HFFc6 (cell line): ENCODE measurements at regions not wholly inside any gene's neighbourhood (a gene's known extent, or its start where the extent isn't known, plus 50 kb on each side); places are given as distances from the start of the nearest gene placed in this dataset.
A peak's percentile ranks its signal among the peaks of the same experiment; 100 is the strongest.

Source experiments
- DNase-seq: peaks from one replicate; pipeline ENCODE4 v3.0.0-alpha.2; 2018
- H3K27ac Mint-ChIP-seq: 2 replicates; pipeline ENCODE4 v1.8.0; 2020; ENCODE audit warnings: mild to moderate bottlenecking, mixed read lengths
- H3K27me3 Mint-ChIP-seq: 2 replicates; pipeline ENCODE4 v1.8.0; 2021; ENCODE audit warnings: mild to moderate bottlenecking, moderate library complexity, mixed read lengths; ENCODE audit not compliant: insufficient read depth
- H3K36me3 Mint-ChIP-seq: 2 replicates; pipeline ENCODE4 v1.8.0; 2021; ENCODE audit warnings: low read depth, mixed read lengths
- H3K4me1 Mint-ChIP-seq: 2 replicates; pipeline ENCODE4 v1.8.0; 2020; ENCODE audit warnings: low read depth, mixed read lengths
- H3K4me3 Mint-ChIP-seq: 2 replicates; pipeline ENCODE4 v1.8.0; 2020; ENCODE audit warnings: mild to moderate bottlenecking, moderate library complexity, mixed read lengths
- H3K9me3 Mint-ChIP-seq: 2 replicates; pipeline ENCODE4 v1.8.0; 2020; ENCODE audit warnings: mild to moderate bottlenecking, mixed read lengths
- TF ChIP-seq, protein P1 (sequence below): fragments of 200-600 bp; sonication (generic); IDR thresholded peaks from 2 replicates; pipeline ENCODE4 v1.5.0; 2021; ENCODE audit warnings: antibody characterized with exemption, mild to moderate bottlenecking

DNA sequence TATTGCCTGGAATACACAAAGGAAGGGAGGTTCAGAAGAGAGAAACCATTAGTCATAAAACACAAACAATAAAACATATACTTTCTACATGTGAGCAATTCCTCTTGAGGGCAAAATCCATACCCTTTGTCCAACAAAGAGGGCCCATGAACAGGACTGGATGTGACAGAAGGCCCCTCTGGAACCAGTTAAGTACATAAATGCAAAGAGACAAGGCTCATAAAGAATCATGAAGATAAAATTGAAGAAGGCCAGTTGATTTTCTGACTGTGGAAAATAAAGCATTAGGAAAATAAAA lies 58.3 kb upstream of the CPOX start:
- H3K9me3 Mint-ChIP-seq = no peaks in the 10 kb centered on the region
- no peak overlapping the region for H3K4me3 Mint-ChIP-seq
- TF ChIP-seq, protein P1, sequence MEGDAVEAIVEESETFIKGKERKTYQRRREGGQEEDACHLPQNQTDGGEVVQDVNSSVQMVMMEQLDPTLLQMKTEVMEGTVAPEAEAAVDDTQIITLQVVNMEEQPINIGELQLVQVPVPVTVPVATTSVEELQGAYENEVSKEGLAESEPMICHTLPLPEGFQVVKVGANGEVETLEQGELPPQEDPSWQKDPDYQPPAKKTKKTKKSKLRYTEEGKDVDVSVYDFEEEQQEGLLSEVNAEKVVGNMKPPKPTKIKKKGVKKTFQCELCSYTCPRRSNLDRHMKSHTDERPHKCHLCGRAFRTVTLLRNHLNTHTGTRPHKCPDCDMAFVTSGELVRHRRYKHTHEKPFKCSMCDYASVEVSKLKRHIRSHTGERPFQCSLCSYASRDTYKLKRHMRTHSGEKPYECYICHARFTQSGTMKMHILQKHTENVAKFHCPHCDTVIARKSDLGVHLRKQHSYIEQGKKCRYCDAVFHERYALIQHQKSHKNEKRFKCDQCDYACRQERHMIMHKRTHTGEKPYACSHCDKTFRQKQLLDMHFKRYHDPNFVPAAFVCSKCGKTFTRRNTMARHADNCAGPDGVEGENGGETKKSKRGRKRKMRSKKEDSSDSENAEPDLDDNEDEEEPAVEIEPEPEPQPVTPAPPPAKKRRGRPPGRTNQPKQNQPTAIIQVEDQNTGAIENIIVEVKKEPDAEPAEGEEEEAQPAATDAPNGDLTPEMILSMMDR = no peak
- no peak for DNase-seq
- peaks cover 17% of the 10 kb centered on the region for H3K27me3 Mint-ChIP-seq
- H3K36me3 Mint-ChIP-seq = no peaks in the 10 kb centered on the region; the same call in 1 of the 2 replicates
- H3K27ac Mint-ChIP-seq = no peak overlapping the region
- no peaks in the 10 kb centered on the region; the same call in 1 of the 2 replicates for H3K4me1 Mint-ChIP-seq

DNA sequence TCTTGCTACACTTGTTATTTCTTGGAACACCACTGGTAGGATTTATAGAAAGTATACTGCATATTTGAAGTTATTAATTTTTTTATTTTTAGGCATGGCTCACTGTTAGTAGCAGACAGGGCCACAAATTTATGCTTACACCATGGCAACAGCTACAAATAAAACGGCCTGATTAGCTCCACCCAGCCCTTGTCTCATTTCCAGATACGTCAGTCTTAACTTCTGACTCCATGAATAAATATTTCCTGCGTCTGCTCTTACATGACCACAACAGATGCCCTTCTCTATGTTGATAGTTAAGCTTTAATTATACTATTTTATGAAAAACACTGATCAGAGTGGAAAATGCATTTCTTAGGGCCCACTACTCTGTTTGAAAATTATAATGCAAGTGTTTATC lies 62.3 kb upstream of the CPOX start:
- H3K27me3 Mint-ChIP-seq = peaks cover 14% of the 10 kb centered on the region
- H3K9me3 Mint-ChIP-seq = no peaks in the 10 kb centered on the region
- TF ChIP-seq, protein P1 = no peak
- H3K4me3 Mint-ChIP-seq = no peak overlapping the region
- no peak overlapping the region for H3K27ac Mint-ChIP-seq
- no peaks in the 10 kb centered on the region; the same call in 1 of the 2 replicates for H3K4me1 Mint-ChIP-seq
- DNase-seq = peak; percentile 44
- H3K36me3 Mint-ChIP-seq = no peaks in the 10 kb centered on the region; the same call in 1 of the 2 replicates

DNA sequence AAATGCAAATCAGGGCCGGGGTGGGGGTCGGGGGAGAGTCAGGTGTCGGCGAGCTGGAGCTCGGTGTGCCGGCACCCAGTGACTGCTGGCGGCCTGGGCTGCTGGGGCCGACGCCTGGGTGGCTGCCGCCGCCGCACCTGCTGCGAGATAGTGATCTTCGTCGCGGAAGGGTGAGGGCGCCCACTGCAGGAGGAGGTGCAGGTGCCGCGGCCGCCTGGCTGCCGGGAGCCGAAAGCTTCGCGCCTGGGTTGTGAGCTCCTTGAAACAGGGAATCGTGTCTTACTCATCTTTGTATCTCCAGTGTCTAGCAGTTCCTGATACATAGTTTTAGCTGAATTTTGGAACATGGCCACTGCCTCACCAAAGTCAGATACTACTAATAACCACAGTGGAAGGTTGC lies 64.0 kb upstream of the CPOX start:
- H3K27ac Mint-ChIP-seq = no peak overlapping the region
- no peaks in the 10 kb centered on the region for H3K36me3 Mint-ChIP-seq
- H3K27me3 Mint-ChIP-seq = peaks cover 8% of the 10 kb centered on the region
- TF ChIP-seq, protein P1 = no peak
- no peak overlapping the region for H3K4me3 Mint-ChIP-seq
- H3K4me1 Mint-ChIP-seq = no peaks in the 10 kb centered on the region
- no peaks in the 10 kb centered on the region for H3K9me3 Mint-ChIP-seq
- DNase-seq = no peak

DNA sequence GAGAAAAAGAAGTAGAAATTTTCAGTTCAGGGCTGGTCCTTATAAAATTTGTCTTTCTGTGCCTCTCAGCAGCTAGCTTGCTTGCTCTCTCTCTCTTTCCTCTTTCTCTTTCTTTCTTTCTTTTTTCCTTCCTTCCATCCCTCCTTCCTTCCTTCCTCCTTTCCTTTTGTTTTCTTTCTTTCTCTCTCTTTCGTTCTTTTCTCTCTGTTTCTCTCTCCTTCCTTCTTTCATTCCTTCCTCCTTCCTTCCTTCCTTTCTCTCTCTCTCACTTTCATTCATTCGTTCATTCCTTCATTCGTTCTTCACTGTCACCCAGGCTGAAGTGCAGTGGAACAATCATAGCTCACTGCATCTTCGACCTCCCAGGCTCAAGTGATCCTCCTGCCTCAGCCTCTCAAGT lies 69.3 kb upstream of the CPOX start:
- no peak overlapping the region for H3K4me3 Mint-ChIP-seq
- no peaks in the 10 kb centered on the region for H3K4me1 Mint-ChIP-seq
- H3K36me3 Mint-ChIP-seq = no peaks in the 10 kb centered on the region
- DNase-seq = no peak
- H3K27me3 Mint-ChIP-seq = peaks cover 26% of the 10 kb centered on the region
- no peak overlapping the region for H3K27ac Mint-ChIP-seq
- TF ChIP-seq, protein P1 = no peak
- no peaks in the 10 kb centered on the region for H3K9me3 Mint-ChIP-seq

DNA sequence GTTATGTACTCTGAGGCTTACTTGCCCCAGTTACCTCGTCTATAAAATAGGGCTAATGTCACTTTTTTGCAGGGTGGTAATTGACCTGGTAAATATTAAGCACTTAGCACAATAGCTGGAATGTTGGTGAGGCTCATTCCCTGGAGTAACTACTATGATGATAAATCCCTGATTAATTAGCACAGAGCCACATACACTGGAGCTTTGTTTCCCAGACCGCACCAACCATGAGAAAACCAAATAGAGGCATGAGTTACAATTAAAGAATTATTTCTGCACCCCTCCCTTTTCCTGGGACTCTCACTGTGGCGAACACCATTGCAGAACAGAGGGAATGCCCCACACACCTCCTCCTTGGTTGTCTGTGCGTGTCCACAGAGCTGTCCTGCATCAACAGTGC lies 76.6 kb upstream of the CPOX start:
- Mint-ChIP-seq H3K27ac (no peak overlapping the region), H3K9me3 (no peaks in the 10 kb centered on the region), H3K27me3 (peaks cover 17% of the 10 kb centered on the region), H3K4me3 (no peak overlapping the region), H3K36me3 (no peaks in the 10 kb centered on the region), H3K4me1 (no peaks in the 10 kb centered on the region)
- TF ChIP-seq, protein P1 = no peak
- DNase-seq = no peak

DNA sequence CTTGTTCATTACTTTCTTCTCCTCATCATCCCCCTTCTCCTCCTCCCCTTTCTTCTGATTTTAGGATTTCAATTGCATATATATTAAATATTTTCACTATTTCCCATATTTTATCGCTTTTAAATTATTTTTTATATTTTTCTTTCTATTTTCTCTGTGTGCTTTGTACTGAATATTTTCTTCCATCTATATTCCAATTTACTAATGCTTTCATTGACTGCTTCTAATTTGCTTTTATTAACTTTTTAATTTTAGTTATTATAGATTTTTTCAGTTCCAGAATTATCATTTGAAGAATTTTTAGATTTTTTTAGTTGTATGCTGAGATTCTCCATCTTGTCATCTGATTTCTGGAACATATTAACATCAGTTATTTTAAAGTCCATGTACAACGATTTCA lies 83.2 kb upstream of the ST3GAL6 start:
- TF ChIP-seq, protein P1 = no peak
- no peak overlapping the region for H3K4me3 Mint-ChIP-seq
- peaks cover 7% of the 10 kb centered on the region; the same call in 1 of the 2 replicates for H3K4me1 Mint-ChIP-seq
- peaks cover 20% of the 10 kb centered on the region for H3K27me3 Mint-ChIP-seq
- no peak overlapping the region for H3K27ac Mint-ChIP-seq
- H3K36me3 Mint-ChIP-seq = no peaks in the 10 kb centered on the region; the same call in 1 of the 2 replicates
- no peak for DNase-seq
- no peaks in the 10 kb centered on the region for H3K9me3 Mint-ChIP-seq
